ENCODE measurements at regions not wholly inside any gene's neighbourhood (a gene's known extent, or its start where the extent isn't known, plus 50 kb on each side); places are given as distances from the start of the nearest gene placed in this dataset.

- TF ChIP-seq CTCF (conservative IDR thresholded peaks at IDR 0.05; ENCODE audit: low read length) = no peak
- no peak for DNase-seq (ENCODE audit: low read depth)
- no peak overlapping the region for H3K4me3 ChIP-seq (ENCODE audit: low read length)
These were observed 286.1 kb upstream of the TBL1XR1 start for GRCh38 chr3:177483182-177483967.

GRCh38 chr3:177484206-177484605 lies 286.9 kb upstream of the TBL1XR1 start:
- TF ChIP-seq CTCF (conservative IDR thresholded peaks at IDR 0.05; ENCODE audit: low read length) = no peak
- H3K4me3 ChIP-seq (ENCODE audit: low read length) = no peak overlapping the region
- peak; percentile 46 for DNase-seq (ENCODE audit: low read depth)

- peak; percentile 69 for DNase-seq (ENCODE audit: low read depth)
These were observed 287.6 kb upstream of the TBL1XR1 start for GRCh38 chr3:177484926-177485325.

GRCh38 chr3:177487635-177488186 lies 290.4 kb upstream of the TBL1XR1 start:
- no peak for DNase-seq (ENCODE audit: low read depth)
- no peak overlapping the region for H3K4me3 ChIP-seq (ENCODE audit: low read length)
- no peak for TF ChIP-seq CTCF (conservative IDR thresholded peaks at IDR 0.05; ENCODE audit: low read length)

More at GRCh38 chr3:177484926-177485325, 287.6 kb upstream of the TBL1XR1 start:
- no peak overlapping the region for H3K4me3 ChIP-seq (ENCODE audit: low read length)
- no peak for TF ChIP-seq CTCF (conservative IDR thresholded peaks at IDR 0.05; ENCODE audit: low read length)

GRCh38 chr3:177488740-177489139 lies 291.5 kb upstream of the TBL1XR1 start:
- DNase-seq (ENCODE audit: low read depth) = no peak
- TF ChIP-seq CTCF (conservative IDR thresholded peaks at IDR 0.05; ENCODE audit: low read length) = no peak
- H3K4me3 ChIP-seq (ENCODE audit: low read length) = no peak overlapping the region

GRCh38 chr3:177490626-177491025 lies 293.3 kb upstream of the TBL1XR1 start:
- no peak for TF ChIP-seq CTCF (conservative IDR thresholded peaks at IDR 0.05; ENCODE audit: low read length)
- H3K4me3 ChIP-seq (ENCODE audit: low read length) = no peak overlapping the region
- DNase-seq (ENCODE audit: low read depth) = no peak

Measured in AG10803 (cell line).